ENCODE measurements at regions not wholly inside any gene's neighbourhood (a gene's known extent, or its start where the extent isn't known, plus 50 kb on each side); places are given as distances from the start of the nearest gene placed in this dataset.

GRCh38 chrX:79094075-79094832 is 50.2 kb upstream of the GPR174 start:
- Mint-ChIP-seq H3K4me1 (peaks cover 2% of the 10 kb centered on the region), H3K27ac (no peak overlapping the region), H3K9me3 (peaks cover 33% of the 10 kb centered on the region), H3K27me3 (ENCODE audit: low read depth) (no peaks in the 10 kb centered on the region), H3K4me3 (no peak overlapping the region), H3K36me3 (no peaks in the 10 kb centered on the region)
- DNase-seq (ENCODE audit: low spot score in 2 of 2, unreplicated experiment in 2 of 2), result no peak
- no peak for TF ChIP-seq CTCF (IDR thresholded peaks at IDR 0.05; ENCODE audit: unreplicated experiment)

Data from mesothelial cell of epicardium (in vitro differentiated cells).